Glomerular visceral epithelial cell (primary cell): ENCODE measurements at regions not wholly inside any gene's neighbourhood (a gene's known extent, or its start where the extent isn't known, plus 50 kb on each side); places are given as distances from the start of the nearest gene placed in this dataset.

Source experiments
- DNase-seq: peaks from one replicate; pipeline ENCODE4 v3.0.0-alpha.2; 2016; ENCODE audit errors: extremely low spot score

DNA sequence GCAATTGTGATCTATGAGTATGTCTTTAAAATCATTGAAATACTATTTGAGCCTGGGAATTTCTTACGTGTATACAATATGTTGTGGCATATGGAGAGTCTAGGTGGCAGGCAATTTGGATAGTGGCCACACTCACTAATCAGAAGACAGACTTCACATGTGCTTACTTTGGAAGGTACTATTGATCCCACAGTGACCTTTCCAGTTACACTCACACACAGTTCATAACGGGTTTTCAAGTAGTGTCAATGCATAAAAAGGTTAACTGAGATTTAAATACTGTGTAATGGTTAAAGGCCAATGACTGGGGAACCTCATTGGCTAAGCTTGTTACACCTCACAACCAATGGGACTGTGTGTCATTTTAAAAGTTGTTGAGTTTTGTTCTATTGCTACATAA, 783.2 kb downstream of the RPA4 start:
- DNase-seq: no peak

DNA sequence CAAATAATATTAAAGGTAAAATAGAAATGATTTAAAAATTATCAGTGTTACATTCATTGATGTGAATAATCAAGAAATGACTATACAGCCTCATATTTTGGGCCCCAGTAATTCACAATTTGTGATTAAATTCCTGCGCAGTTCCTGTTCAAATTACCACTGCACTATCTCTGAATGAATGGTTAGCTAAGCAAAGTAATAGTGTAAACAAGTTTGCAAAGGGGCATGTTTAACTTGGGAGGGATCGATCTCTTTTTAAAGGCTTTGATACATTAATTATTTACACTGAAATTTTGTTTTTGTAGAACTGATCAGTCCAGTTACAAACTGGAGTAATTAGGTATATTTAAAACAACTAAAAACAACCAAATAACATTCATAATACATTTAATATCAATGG, 784.4 kb downstream of the RPA4 start:
- no peak for DNase-seq

DNA sequence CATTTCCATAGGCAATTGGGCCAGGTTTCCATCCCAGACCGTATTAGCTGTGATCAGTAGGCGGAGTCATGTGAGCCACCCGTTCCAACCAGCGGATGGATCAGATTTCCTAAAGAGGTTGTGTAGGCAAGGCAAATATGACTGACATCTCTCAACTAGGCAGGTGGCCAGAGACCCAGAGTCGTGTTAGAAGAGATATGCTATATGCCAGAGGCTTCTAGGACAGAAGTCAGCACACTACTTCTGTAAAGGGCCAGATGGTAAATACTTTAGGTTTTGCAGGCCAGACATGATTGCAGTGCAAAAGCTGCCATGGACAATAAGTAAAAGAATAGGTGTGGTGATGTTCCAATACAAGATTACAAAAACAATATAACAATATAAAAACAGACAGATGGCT, 788.4 kb downstream of the RPA4 start:
- no peak for DNase-seq

DNA sequence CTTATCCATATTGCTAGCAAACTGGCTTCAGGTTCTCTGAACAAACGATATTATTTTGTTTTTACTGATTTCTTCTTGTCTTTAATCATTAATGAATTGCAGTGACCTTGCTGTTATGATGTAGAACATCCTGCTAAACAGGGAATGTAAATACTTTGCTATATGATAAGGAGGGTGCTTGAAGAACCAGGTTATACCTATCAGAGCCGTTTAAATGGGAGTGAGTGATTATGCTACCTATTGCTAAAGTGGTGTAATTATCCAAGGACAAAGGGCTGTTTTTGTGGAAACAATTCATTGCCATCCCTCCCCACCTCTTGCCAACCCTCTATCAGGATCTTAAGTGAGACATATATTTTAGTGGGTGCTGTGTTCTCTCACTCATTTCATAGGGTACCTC, 788.9 kb downstream of the RPA4 start:
- no peak for DNase-seq

DNA sequence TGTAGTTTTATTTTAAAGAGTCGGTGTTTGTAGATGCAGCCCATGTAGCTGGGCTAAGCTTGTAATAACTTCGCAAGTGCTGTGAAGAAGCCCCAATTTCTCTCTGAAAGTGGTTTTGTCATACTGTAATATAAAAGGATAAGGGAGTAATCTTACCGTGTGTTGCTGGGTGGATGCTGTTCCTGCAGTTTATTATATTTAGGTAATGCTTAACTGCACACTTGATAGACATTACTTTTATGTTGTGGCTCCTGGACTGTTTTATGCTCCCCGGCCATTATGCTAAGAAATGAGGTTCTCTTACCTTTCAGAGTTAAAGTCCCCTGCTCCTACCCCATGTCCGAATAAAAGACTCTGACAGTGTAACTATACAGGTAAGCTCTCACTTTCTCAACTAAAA, 789.4 kb downstream of the RPA4 start:
- DNase-seq: no peak

DNA sequence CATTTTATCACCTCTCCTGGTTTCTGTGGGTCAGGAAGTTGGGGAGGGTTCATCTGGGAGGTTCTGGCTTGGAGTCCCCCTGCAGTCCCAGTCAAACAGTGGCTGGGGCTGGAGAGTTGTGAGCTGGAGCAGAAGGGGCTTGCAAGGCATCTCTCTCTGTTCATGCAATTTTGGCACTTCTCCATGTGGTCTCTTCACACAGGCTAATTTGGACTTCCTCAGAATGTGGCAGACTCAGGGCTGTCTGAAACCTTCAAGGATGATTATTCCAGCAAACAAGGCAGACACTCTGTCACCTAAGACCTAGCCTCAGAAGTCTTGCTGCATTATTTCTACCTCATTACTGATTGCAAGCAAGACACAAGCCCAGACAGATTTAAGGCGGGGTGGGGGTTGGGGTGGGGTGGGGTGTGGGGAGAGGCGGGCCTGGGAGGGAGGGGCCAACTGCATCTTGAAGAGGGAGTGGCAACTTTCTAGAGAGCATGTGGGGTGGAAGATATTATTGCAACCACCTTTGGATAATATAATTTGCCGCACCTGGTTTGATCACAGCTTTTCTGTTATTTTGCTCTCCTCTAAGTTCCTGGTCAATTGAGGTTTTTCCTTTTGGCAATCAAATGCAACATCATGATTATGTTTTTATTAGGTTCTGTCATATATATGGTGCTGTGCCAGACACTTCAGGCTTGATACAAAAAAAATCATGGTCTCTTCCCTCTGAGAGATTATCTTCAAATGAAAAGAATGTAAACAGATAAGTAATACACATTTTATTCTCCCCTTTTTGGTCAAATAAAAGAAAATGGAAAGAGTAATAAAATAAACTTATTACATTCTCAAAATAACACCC, 799.5 kb downstream of the RPA4 start:
- no peak for DNase-seq

DNA sequence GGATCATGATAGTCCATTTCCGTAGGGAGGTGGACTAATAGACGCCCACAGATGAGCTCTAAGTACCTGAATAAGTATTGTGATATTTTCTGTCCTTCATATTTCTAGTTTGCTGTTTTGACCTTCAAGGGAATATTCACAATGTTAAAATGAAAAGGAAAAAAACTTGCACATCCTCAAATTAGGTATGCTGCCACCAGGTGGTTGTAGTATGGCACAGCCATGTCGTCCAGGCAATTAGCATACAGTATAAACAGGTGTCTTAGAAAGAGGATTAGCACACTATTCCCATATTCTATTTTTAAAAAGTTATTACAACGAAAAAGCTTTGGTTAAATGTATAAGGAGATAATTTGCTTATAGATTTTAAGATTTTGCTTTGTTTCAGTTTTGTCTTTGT, 802.0 kb downstream of the RPA4 start:
- peak; percentile 11 for DNase-seq

DNA sequence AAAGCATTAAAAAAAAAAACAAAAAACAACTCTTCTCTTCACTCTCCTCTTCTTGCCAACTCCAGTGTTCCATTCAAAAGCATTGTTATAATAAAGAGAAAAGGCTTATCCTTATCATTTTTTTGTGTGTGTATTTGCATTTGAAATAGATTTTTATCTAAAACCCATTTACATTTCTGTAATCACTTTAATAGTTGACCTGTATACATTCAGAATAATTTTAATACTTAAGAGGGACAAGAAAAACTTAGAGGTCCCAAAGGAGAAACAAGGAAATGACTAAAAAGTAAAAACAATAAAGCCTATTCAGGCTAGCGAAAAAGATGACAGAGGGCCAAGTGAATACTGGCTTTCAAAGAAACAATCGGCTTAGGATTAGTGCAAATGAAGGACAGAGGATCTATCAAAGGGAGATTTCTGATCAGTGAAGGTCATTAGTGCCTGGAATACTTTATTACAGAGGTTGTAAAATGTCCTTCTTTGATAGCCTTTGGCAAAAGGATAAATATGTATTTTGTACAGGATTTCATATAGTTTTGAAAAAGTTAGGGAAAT, 808.3 kb downstream of the RPA4 start:
- no peak for DNase-seq

DNA sequence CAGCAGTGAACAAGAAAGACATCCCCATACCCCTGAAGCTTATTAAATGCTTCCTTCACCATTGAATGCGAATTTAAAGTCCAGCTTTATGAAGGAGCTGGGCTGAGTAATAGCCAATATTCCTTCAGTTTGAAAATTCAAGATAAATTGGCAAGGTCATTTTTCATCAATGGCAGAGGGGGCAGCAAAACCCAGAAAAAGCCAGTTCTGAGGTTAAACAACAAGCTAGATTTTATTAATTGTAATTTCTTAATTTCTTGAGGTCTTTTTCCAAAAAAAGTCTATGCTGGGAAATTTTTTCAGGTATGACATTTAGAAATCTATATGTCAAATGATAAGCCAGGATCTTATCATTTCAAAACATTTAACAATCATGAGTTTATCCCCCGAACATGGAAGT, 808.9 kb downstream of the RPA4 start:
- no peak for DNase-seq

DNA sequence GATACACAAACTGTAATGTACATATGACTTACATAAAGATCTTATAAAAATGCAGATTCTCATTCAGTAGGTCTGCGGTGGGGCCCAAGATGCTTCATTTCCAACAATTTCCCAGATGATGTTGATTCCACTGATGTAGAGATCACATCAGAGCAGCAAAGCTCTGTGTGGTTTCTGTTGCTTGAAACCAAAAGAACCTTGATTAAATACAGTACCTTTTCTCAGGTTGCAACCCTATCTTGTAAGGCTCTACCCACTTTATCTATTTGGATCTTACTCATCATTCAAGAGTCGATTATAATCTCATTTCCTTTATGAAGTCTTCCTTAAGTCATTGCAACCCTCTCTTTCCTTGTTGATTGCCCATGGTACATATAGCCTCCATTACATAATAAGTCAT, 816.8 kb downstream of the RPA4 start:
- DNase-seq: no peak

DNA sequence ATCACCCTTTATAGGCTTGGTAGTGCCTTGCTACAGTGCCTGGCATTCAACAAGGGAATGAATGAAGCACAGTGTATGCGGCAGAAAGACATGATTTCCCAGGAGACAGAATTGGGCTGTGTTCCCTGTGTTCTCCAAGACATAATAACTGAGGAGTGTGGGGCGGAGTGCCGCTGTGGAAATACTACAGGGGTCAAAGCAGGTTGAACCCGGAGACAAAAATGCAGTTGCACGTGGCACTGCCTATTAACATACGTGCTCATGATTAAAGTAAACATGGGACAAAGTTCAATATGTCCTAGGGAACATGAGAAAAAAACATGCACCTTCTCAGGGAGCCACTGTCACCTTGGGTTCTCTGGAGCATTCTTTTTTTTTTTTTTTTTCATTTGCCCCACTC, 820.8 kb downstream of the RPA4 start:
- no peak for DNase-seq

DNA sequence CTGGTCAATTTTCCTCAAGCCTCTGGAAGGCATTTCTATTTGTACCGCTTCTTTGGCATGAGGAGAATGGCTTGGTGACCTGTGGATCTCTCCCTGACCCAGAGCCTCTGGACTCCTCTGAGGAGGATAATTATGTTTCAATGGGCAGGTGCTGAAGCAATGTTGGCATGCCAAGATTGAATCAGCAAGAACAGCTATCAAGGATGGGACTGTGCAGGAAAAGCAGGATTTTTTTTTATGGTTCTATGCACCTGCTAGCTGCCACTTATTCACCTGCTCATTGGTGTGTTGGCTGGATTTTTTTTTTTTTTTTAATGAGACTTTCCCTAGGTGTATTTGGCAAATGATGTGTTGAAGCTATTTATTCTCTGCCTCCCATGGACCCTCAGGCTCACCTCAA, 821.2 kb downstream of the RPA4 start:
- DNase-seq: no peak

DNA sequence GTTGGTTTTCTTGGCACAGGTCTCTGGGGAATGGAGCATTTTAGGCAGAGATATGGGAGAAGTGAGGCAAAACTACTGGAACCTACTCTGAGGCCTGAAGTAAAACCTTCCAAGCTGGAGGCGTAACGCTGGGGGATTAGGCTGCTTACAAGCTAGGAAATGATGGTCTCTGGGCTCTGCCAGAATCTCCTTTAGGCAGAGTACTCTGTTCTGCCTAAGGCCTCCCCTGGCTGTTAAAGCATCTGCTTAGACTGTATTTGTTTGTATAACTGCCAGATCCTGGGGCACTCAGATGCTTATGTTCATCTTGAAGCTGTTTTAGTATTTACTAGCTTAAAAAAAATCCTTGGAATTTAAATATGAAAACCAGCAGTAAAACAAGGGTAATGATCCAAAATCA, 822.2 kb downstream of the RPA4 start:
- DNase-seq: no peak

DNA sequence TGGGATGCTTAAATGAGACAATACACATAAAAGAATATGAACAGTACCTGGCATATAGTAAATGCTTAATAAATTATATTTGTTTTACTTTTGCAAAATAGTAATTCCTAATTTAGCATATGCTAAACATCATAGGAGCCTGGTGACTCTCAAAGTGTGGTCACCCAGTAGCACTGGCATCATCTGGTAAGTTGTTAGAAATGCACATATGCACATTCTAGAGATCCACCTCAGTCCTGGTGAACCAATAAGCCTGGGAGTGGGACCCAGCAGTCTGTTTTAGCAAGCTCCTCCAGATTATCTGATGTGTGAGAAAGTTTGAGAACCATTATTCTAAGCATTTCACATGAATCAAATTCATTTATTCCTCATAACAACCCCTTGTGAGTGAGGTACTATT, 830.4 kb downstream of the RPA4 start:
- no peak for DNase-seq

DNA sequence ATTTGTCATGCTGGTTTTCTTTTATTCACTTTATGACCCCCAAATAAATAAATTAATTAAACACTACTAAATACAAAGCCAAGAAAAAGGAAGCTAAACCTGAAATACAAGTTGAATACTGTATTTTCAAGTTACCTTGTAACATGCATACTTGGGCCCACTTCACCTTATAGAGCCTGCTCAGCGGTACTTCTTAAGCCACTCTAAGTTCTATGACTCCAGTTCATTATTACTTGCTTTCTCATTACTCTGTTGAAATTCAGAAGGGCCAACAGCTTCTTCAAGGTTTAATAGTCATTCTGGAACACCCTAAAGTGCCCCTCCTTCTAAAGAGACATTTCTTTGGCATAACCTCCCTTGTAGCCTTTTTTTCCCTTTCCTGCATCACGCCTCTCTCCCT, 844.5 kb downstream of the RPA4 start:
- DNase-seq: no peak

DNA sequence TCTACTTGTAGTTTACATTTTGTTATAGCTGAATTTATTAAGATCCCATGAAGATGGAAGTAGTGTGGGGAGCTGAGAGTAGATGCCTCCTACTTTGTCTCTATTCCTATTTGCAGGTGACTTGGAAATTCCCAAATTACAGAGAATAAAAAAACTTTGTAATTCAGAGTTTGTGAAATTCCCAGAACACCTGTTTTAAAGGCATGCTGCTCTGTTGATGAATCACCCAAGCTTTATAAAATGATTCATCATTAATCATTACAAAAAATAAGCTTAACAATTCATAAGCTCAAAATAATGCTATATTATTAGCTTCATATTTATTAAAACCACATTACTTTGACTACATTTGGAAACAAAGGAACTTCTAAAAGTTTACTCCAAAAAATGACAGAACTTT, 856.3 kb downstream of the RPA4 start:
- DNase-seq: no peak

DNA sequence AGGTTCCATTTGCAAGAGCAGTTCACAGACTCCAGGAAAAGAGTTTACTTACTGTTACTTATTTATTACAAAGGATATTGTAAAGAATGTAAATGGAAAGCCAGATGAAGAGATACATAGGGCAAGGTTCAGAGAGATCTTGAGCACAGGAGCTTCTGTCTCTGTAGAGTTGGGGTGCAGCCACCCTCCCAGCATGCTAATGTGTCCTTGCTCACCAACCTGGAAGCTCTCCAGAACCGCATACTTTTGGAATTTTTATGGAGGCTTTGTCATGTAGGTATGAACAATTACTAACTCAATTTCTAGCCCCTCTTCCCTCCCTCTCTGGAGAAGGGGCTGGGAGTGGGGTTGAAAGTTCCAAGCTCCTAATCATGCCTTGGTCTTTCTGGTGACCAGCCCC, 857.2 kb downstream of the RPA4 start:
- peak; percentile 41 for DNase-seq

DNA sequence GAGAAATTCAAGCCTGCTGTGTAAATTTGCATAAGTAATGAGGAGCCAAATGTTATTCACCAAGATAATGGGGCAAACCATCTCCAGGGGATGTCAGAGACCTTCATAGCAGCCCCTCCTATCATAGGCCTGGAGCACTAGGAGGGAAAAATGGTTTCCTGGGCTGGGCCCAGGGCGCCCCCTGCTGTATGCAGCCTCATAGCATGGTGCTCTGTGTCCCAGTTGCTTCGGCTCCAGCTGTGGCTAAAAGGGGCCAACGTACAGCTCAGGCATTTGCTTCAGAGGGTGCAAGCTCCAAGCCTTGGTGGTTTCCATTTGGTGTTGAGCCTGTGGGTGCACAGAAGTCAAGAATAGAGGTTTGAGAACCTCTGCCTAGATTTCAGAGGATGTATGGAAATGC, 859.3 kb downstream of the RPA4 start:
- no peak for DNase-seq

DNA sequence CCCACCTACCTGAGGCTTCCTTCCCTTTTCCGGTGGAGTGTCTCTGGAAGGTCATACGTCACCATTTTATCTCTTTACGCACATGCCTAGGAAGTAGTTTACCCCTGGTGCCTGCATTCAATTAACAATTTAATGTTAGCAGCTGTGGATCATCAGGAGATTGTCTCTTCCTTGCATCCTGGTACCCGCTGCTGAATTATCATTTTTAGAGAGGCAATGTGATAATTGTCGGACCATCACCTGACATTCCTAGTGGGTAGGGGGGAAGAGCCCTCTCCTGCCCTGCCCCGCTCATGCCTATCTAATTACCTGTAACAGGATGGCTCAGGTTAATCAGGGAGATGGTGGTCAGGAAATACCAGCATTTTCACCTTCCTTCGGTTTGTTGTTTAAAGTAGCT, 863.6 kb downstream of the RPA4 start:
- DNase-seq: no peak

DNA sequence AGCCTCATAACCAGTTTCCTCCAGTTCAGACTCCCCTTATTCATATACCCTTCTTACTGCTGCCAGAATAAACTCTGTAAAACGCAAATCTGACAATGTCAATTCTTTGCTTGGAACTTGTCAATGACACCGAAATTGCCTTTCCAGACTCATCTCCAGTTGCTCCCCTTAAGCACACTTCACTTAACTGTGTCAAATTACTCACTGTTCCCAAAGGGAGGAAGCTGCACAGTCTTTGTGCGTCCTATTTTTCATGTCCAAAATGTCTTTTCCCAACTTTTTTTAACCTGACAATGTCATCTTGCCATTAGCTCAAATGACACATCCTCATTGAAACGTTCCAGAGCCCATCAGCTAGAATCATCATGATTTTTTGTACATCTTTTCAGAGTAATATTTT, 867.3 kb downstream of the RPA4 start:
- no peak for DNase-seq

DNA sequence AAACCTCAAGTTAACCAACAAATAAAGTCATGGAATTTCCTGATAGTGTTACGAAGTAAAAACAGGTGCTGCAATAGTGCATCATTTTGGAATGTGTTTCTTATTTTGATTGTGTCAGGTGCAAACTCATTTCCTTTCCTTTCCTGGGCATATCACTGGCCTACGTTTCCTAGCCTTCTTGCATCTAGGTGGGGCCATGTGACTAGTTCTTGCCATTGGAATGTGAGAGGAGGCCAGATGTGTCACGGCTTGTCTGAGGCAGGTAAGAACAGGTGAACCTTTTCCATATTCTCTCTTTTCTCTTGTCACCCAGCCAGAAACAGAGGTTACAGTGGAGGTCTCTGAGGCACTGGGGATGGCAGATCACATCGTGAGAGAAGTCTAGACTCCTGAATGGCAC, 868.0 kb downstream of the RPA4 start:
- DNase-seq: no peak

DNA sequence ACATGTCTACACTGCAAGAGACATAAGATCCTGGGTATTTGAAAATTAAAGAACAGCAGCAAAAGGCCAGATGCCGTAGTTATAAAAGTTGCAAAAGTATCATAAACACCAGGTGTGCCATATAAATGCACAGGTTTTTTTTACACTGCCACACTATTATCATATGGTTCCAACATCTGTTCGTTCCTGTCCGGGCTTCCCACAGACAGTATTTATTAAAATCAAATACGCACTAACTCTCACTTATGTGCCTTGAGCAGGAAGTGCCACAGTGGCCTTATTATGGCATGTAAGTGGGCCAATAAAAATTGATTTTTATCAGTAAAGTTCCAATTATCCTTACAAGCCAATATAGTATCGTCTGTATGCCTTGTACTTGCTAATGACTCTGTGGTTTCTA, 873.2 kb downstream of the RPA4 start:
- DNase-seq: no peak

DNA sequence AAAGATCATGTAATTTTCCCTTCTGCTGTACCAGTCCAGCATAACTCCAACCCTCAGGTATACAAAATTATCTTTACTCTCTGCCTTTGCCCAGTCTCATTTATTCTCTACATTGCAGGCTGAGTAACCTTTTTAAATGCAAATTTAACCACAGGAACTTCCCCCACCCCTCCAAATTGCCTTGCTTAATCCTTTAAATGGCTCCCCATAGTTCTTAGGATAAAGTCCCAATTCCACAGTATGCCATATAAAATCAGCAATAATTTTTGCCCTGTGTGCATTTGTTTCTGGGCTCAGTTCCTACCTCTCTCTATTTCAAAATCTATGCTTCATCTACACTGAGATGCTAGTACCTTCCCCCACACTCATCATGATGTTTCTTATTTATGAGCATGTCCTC, 879.7 kb downstream of the RPA4 start:
- no peak for DNase-seq

DNA sequence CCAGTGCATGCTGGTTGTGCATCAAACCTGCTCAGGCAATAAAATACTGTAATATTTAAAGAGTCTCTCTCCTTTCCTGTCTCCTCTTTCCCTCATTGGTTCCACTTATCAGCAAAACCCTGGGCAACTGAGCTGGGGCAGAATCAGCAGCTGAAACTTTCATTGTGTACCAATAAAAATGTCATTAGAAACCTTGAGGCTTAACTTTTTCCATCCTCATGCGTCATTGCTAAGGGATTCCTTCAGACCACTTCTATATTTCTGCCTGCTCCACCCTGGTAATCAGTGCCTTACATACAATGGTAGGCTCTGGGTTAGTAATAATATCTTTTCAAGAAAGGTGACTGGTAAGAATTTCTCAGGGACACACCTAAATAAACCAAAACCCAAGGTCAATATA, 880.3 kb downstream of the RPA4 start:
- no peak for DNase-seq
